Stromal cell of bone marrow (primary cell): ENCODE measurements at regions not wholly inside any gene's neighbourhood (a gene's known extent, or its start where the extent isn't known, plus 50 kb on each side); places are given as distances from the start of the nearest gene placed in this dataset.
"Not testable (repeated sequence)": the region's sequence is repeated elsewhere in the genome, so short reads cannot be mapped to it uniquely, and the experiment has no call there.

ENCODE experiments used
- DNase-seq: peaks from one replicate; pipeline ENCODE4 v3.0.0-alpha.2; 2012; ENCODE audit warnings: low read depth

- DNase-seq = no peak
Measured at GRCh38 chr15:55126111-55126510, 70.6 kb downstream of the RSL24D1 start.

- DNase-seq = no peak
Measured at GRCh38 chr15:55124616-55125015, 72.1 kb downstream of the RSL24D1 start.

- DNase-seq = no peak
Measured at GRCh38 chr15:55118344-55118870, 78.3 kb downstream of the RSL24D1 start.

- no peak for DNase-seq
Measured at GRCh38 chr15:55116636-55117035, 80.1 kb downstream of the RSL24D1 start.

GRCh38 chr15:55113736-55114135, 83.0 kb downstream of the RSL24D1 start:
- DNase-seq = no peak

- DNase-seq = no peak
Measured at GRCh38 chr15:55112706-55113105, 84.0 kb downstream of the RSL24D1 start.

GRCh38 chr15:55110446-55110845, 86.3 kb downstream of the RSL24D1 start:
- DNase-seq = no peak

GRCh38 chr15:55108858-55109518, 87.8 kb downstream of the RSL24D1 start:
- peak; percentile 13 for DNase-seq

- no peak for DNase-seq
Measured at GRCh38 chr15:55108448-55108847, 88.3 kb downstream of the RSL24D1 start.

GRCh38 chr15:55106155-55106554, 90.6 kb downstream of the RSL24D1 start:
- no peak for DNase-seq

GRCh38 chr15:55094136-55094535, 102.6 kb downstream of the RSL24D1 start:
- DNase-seq = no peak

GRCh38 chr15:55088207-55088606, 108.5 kb downstream of the RSL24D1 start:
- DNase-seq = no peak

GRCh38 chr15:55084673-55085072, 112.1 kb downstream of the RSL24D1 start:
- no peak for DNase-seq

GRCh38 chr15:55084216-55084615, 112.5 kb downstream of the RSL24D1 start:
- DNase-seq = no peak

- DNase-seq = not testable (repeated sequence)
Measured at GRCh38 chr15:55077052-55077451, 119.7 kb downstream of the RSL24D1 start.

GRCh38 chr15:55074431-55074830, 122.3 kb downstream of the RSL24D1 start:
- DNase-seq = no peak

GRCh38 chr15:55063970-55064369, 132.8 kb downstream of the RSL24D1 start:
- DNase-seq = not testable (repeated sequence)

GRCh38 chr15:55060836-55061235, 135.9 kb downstream of the RSL24D1 start:
- DNase-seq = no peak

GRCh38 chr15:55056500-55056899, 140.2 kb downstream of the RSL24D1 start:
- DNase-seq = no peak

- no peak for DNase-seq
Measured at GRCh38 chr15:55044162-55044561, 152.6 kb downstream of the RSL24D1 start.

GRCh38 chr15:55037071-55037470, 159.7 kb downstream of the RSL24D1 start:
- no peak for DNase-seq

GRCh38 chr15:55035749-55036148, 161.0 kb downstream of the RSL24D1 start:
- DNase-seq = no peak

- DNase-seq = no peak
Measured at GRCh38 chr15:55033574-55033973, 163.2 kb downstream of the RSL24D1 start.

GRCh38 chr15:55031727-55032126, 165.0 kb downstream of the RSL24D1 start:
- DNase-seq = no peak
